ENCODE measurements at regions not wholly inside any gene's neighbourhood (a gene's known extent, or its start where the extent isn't known, plus 50 kb on each side); places are given as distances from the start of the nearest gene placed in this dataset.

DNA sequence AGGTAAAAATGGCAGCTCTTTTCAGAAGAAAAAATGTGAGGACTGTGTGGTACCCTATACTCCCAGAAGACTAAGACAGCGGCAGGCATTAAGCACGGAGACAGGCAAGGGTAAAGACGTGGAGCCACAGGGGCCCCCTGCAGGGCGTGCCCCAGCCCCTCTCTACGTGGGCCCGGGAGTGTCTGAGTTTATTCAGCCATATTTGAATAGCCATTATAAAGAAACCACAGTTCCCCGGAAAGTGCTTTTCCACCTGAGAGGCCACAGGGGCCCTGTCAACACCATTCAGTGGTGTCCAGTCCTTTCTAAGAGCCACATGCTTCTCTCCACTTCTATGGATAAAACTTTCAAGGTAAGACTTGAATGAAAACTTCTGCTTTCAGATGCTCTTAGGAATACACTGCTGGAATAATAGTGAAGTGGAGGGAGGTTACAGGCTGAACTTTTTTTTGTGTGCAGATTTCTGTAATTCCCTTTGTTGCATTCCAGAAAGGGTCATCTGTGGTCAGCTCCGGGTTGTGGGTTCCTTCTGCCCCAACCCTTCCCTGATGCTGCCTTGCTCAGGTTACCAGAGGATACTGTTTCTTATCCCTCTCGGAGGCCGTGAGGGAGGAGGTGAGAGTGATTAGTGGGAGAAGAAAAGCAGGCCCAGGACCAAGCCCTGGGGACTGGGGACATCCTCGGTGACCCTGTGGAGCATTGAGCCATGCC, 58.4 kb downstream of the SLC25A47 start:
- in situ Hi-C loops (cut with MboI; ENCODE audit: low sequenced_read_pairs), result loop anchor here (10.0 kb wide), 1 partner anchor 263 kb away; no protein-coding TSS in a partner anchor

DNA sequence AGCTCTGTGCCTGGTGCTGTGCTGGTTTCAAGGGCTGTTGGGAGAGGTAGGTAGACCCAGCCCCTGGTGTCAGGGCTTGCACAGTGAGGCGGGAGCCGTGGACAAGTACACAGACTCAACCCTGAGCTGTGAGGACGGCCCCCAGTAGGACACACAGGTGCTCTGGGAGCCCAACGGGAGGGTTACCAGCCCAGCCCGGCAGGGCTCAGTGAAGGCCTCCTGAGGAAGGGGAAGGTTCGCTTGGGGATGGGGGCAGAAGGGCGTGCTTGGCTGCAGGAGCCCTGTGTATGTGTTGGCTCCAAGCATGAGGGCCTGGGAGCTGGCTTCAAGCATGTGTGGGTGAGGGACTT, 58.9 kb downstream of the SLC25A47 start:
- in situ Hi-C loops (cut with MboI; ENCODE audit: low sequenced_read_pairs), result loop anchor here (10.0 kb wide), 1 partner anchor 263 kb away; no protein-coding TSS in a partner anchor

DNA sequence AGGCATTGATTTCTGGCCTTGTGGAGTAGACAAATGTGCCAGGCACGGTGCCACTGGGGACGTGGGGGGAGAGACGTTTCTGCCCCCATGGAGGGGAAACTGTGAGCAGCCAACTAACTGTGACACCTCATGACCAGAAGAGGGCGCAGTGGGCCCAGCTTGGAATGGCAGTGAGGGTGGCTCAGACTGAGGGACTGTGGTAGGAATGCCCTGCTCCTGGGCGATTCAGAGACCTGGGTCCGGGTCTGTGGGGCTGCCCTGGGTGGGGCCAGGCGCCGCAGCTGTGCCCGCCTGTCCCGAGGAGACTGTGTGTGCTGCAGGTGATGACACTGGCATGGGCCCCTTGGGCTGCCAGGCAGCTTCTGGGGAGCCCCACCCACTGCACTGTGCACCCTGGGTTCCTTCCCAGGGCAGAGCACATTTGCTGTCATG, 60.6 kb downstream of the SLC25A47 start:
- in situ Hi-C loops (cut with MboI; ENCODE audit: low sequenced_read_pairs), result loop anchor here (10.0 kb wide), 1 partner anchor 261 kb away; no protein-coding TSS in a partner anchor

DNA sequence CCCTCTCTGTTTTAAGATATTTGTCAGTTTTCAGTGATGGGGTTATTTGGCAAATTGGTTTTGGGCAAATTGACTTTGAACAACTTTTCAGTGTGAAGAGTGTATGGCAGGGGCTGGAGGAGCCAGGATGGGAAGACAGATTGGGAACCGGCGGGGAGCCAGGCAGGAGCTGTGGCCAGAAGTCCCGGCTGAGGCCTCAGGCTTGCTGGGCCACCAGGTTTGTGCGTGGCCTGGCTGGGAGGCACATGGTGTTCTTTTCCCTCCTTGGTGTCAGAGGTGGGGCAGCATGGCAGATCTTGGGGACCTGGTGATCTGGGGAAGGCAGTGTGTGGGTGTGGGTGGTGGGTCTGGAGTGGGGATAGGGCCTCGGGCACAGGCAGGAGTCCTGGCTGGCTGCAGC, 61.1 kb downstream of the SLC25A47 start:
- in situ Hi-C loops (cut with MboI; ENCODE audit: low sequenced_read_pairs), result loop anchor here (10.0 kb wide), 1 partner anchor 261 kb away; no protein-coding TSS in a partner anchor

DNA sequence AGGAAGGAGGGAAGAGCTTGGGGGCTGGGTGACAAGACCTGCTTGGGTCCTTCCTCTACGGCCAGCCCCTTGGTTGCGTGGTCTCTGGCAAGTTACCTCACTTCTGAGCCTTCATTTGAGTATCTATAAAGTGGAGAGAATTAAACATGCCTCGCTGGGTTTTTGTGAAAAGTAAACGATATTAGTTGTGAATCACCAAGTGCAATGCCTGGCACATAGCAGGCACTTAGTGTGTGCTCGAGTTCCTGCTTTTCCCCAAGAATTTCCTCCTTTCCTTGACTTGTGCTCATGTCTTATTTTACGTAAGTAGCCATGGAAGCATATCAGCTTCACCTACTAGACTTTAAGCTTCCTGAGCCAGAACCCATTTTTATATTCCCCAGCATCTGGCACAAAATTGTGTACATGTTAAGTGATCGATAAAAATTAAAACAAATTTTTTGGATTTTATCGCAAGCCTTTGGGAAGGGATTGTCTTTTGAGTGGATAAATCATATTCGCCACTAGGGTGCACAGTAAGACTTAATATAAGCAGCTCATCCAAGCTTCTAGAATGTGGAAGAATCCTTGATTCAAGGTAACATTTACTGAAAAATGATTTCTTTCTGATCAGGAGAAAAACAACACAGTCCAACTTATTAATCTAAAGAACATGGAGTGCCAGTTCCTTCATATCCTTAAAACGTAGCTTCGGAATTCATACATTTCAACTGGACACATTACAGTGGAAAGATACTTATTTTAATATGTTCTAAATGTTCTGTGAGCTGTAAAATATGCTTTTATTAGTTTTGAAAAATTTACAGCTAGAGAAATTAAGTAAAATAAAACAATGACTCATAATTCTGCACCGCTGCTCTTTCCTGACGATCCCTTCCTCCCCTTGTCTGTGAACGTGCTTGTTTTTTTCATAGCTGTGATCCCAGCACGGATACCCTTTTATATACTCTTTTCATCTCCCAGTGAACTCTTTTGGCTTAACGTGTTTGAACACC, 62.0 kb downstream of the SLC25A47 start:
- in situ Hi-C loops (cut with MboI; ENCODE audit: low sequenced_read_pairs), result loop anchor here (10.0 kb wide), 1 partner anchor 260 kb away; no protein-coding TSS in a partner anchor

DNA sequence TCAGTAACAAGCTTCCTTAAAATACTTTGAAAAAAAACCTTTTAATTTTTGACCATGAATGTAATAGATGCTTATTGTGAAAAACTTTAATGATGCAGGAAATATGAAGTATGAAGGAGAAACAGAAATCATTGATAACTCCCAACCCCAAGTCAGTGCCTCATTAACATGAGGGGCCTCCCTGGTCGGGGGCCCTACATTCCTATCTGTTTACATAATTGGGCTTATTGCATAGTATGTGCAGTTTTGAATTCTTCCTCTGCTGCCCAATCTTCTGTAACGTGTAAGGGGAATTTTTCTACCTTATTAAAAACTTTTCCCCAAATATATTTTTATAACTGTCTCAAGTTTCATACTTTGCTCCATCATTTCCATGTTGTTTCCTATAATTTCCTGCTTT, 63.0 kb downstream of the SLC25A47 start:
- in situ Hi-C loops (cut with MboI; ENCODE audit: low sequenced_read_pairs), result loop anchor here (10.0 kb wide), 1 partner anchor 259 kb away; no protein-coding TSS in a partner anchor

DNA sequence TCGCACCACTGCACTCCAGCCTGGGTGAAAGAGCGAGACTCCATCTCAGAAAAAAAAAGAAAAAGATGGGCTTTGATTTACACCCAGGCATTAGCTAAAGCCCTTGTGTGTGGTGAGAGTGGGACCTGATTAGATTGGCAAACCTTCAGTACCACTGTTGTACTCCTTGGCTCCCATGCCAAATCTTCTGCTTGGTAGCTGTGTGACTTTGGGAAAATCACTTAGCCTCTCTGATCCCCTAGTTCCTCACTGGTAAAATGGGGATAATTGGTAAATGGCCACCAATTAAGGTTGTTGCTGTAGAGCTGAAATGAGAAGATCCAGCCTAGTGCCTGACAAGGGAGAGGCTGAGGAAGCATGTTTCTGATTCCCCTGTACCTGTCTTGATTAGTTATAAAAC, 63.7 kb downstream of the SLC25A47 start:
- in situ Hi-C loops (cut with MboI; ENCODE audit: low sequenced_read_pairs), result loop anchor here (10.0 kb wide), 1 partner anchor 258 kb away; no protein-coding TSS in a partner anchor

DNA sequence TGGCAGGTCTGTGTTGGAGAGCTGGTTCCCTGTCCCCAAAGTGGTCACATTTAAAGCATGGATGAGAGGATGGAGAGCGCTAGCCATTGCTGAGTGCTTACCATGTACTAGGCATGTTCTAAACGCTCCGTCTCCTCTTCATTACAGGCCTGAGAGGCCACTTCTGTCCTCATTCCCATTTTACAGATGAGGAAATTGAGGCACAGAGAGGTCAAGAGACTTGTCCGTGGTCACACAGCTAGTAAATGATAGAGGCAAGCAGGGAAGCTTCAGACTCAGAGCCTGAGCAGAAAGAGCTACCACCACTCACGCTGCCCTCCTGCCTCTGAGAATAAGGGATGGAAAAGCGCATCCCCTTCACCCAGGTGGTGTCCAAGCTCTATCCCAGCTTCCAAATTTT, 64.3 kb downstream of the SLC25A47 start:
- in situ Hi-C loops (cut with MboI; ENCODE audit: low sequenced_read_pairs), result loop anchor here (10.0 kb wide), 1 partner anchor 257 kb away; no protein-coding TSS in a partner anchor

DNA sequence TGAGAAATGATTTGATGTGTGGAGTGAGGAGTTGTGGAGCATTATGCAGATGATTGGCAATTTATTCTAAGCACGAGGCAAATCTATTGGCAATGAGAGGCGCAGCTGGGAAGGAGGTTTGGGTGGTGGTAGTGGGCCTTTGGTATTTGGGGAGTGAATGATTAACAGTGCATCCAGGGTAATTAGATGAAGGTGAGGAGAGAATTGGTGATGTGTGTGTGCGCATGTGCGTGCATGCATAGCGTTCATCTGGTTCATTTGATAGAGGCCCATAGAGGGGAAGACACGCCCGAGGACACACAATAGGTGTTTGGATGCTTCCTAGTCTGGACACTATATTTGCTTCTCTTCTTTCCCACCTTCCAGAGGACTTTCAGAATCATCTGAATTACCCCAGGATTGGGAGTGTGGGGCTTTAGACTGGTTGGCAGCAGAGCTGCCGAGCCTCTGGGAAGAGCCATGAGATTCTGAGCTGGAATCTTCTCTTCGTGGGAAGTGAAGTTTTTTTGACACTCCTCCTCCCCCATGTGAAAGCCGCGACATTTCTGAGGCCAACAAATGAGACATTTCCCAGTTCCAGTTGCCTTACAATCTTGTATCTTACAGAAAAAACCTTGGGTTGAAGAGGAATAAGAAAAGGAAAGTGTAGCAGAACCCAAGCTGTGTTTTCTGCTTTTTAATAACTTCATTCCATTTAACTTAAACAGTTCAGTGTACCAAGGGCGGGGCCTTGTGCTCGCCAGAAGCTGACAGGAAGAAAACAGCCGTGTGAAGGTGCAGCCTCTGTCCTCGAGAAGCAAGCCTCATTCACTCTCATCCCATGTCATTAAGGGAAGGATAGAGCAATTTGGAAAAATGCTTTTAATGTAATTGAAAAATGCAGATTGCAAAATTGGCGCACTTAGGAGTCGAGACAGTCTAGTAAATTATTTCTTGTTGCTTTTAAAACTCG, 65.2 kb downstream of the SLC25A47 start:
- in situ Hi-C loops (cut with MboI; ENCODE audit: low sequenced_read_pairs), result loop anchor here (10.0 kb wide), 1 partner anchor 256 kb away; no protein-coding TSS in a partner anchor

DNA sequence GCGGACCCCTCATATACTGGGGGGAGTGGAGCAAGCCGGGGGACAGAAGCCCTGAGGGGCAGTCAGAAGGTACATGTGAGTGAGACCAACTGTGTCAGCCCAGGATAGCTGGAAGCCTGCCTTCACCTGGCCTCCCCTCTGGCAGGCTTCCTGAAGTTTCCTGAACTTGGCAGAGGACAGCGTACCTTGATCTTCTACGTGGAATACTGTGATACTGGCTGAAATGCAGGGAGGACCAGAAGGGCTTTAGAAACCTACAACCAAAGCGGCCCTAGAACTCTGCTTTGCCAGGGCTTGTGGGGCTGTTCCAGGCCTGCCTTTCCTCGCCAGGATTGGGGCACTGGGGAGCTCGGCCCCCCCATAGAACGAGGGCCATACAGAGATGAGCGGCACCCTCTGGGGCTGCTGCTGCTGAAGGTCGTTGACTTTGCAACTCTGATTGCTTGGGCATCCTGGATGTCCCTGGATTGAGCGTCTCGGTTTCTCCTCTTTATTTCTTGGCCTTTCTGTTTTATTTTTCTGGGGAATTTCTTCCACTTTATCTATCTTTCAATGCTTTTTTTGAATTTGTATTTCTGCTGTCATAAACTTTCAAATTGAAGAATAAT, 66.5 kb downstream of the SLC25A47 start:
- in situ Hi-C loops (cut with MboI; ENCODE audit: low sequenced_read_pairs), result loop anchor here (10.0 kb wide), 1 partner anchor 255 kb away; no protein-coding TSS in a partner anchor

DNA sequence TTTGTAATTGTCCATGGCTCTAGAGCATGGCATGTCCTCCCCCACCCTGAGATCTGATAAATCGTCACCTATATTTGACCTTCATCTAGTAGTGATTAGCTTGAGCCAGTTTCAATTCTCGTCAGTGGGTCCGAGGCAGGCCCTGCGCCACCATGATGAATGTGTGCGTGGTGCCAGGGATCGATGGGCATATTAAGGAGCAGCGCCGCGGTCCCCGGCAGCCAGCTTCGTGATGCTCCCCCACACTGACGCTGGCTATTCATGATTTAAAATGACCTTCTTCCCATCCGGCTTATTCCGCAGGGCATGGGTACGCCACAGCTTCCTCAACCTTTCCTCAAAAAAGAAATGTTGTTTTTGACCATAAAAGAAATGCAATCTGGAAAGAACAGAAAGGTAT, 68.0 kb downstream of the SLC25A47 start:
- in situ Hi-C loops (cut with MboI; ENCODE audit: low sequenced_read_pairs), result no loop called here

DNA sequence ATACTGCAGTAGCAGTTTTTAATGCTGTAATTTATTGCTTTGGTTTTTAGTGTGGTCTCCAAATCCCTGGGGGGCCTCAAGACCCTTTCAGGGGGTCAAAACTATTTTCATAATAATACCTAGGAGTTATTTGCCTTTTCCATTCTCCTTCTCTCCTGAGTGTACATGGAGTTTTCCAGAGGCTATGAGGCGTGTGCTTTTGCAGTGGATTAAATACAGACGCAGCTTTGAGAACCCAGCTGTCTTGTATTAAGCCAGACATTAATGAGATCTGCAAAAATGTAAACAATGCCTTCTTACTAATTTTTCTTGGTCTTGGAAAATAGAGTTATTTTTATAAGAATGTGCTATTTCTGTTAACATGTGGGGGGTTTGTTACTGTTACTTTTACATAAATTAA, 68.6 kb downstream of the SLC25A47 start:
- in situ Hi-C loops (cut with MboI; ENCODE audit: low sequenced_read_pairs), result no loop called here

DNA sequence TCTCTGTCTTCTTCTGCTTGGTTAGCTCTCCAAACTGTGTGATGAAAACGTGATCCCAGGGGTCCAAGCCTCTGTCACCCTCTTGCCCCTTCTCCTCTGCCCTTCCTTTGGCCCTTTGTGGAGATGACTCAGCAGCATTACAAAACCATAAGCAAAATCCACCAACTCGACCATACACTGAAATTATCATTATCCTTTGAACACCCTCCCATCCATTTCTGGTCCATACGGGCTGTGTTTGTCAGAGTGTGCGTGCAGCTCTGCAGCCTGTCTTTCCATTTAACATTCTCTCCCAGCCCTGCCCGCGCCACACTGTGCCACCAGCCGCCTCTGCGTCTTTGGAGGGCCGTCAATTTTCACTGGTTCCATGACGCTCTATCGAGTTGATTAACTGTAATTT, 69.2 kb downstream of the SLC25A47 start:
- in situ Hi-C loops (cut with MboI; ENCODE audit: low sequenced_read_pairs), result no loop called here

DNA sequence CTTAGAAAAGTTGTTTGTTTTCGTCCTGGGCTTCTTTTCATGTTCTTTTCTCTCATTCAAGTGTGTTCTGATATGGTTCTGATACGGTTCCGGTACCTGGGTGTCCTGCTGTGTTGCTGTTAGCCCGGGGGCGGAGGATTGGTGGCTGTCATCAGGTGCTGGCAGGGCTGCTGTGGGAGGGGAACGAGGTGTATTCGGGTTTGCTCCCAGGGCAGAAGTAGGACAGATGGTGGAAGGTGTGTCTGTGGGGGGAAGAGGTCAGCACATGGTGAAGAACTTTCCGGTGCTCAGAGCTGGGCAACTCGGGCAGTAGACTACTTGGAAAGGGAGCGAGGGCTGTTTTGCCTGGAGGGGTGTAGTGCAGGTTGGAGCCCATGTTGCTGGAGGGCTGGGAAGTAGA, 70.2 kb downstream of the SLC25A47 start:
- in situ Hi-C loops (cut with MboI; ENCODE audit: low sequenced_read_pairs), result no loop called here

DNA sequence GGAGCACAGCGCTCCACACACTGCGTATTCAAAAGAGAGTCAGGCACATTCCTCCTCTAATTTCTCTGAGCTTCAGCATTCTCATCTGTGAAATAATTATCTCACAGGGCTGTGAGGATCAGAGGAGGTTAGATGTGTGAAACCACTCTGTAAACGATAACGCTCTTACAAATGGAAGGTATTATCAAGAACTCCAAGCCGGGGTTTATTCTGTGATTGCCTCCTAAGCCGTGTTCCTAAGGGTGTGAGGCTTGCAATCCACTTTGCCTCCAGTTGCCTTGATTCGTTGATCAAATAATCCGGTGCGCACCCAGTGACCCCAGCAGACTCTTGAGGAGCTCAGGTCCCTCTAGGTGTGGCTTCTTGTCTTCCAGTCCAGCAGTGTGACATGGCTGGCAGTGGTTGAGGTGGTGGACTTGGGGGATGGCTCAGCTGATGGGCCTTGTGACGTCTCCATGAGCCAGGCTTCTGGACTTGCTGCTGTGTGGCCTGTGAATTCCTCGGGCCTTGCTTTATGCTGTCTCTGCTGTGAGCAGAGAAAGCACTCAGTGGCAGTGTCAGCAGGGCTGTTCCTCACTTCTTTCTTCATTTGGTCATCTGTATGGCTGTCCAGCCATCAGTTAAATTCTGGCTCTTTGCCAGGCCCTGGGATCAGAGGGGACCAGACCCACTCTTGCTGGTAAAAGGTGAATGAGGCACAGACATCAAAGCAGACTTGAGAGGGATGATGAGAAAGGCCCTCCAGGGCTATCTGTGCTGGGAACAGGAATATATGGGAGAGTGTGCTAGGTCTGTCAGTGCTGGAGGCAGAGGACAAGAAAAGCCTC, 71.0 kb downstream of the SLC25A47 start:
- in situ Hi-C loops (cut with MboI; ENCODE audit: low sequenced_read_pairs), result no loop called here

DNA sequence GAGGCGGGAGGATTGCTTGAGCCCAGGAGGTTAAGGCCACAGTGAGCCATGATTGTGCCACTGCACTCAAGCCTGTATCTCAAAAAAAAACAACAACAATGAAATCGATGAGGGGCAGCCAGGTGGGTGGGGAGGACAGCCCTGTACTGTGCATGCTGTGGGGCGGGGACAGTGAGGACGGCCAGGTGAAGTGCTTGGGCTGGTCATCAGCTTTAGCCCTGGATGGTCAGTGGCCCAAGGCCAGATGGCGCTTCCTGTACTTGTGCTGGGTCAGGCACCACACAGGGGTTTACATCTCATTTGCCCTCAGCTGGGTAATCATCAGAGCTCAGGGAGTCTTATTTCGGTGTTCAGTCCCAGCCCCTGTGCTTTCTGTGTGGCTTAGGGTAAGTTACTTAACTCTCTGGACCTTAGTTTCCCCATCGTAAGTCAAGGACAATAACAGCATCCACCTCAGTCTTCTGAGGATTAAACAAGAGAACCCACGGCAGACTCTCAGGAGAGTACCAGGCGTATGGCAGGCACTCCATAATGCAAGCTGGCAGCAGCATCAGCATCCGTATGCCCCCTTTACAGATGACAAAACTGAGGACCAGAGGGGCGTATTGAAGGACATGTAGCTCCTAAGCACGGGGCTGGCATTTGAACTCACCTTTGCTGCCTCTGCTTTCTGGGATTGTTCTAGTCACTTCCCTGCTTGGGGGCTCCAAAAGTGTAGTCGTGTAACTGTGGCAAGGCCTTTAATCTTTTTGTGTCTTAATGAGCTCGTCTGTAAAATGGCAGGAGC, 71.9 kb downstream of the SLC25A47 start:
- in situ Hi-C loops (cut with MboI; ENCODE audit: low sequenced_read_pairs), result no loop called here

DNA sequence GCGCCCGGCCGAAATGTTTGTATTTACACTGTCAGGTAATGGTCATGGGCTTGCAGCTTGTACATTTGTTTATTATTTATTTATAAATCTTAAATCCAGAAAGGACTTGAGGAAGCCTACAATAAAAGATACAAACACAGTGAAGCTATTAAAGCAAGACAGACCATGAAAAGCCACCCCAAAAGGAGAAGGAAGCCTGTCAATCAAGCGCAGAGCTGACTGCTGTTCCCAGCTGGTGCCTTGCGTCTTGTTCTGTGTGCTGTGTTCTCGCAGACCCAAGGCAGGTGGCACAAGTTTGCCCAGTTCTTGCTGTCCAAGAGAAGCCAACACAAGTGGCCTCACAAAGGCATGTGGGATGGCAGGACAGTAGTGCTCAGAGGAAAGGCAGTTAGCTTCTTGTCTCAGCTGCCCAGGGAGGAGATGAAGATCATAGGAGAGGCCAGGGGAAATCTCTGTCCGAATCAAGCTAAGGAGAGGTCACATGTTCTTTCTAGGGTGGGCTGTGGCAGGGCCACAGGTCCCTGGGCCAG, 73.2 kb downstream of the SLC25A47 start:
- in situ Hi-C loops (cut with MboI; ENCODE audit: low sequenced_read_pairs), result no loop called here

DNA sequence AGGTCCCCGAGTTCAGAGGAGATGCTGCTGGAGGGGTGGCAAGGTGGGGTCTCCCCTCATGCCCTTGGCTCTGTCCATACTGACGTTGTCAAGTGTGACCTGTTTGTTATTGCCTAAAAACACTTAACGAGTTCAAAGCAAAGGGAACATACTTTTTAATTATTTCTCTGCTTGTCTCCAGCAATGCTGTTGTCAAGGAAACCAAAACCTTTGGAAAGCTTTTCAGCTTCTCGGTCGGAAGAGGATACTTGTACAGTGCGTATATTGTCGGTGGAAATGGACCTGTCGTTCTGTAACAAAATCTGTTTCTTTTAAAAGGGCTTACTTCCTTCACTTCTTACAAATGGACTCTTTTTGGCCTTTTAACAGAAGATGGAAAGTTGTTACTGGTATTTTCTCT, 73.9 kb downstream of the SLC25A47 start:
- in situ Hi-C loops (cut with MboI; ENCODE audit: low sequenced_read_pairs), result no loop called here

All from HL-60/S4 treated with phorbol 12-myristate 13-acetate at 8.2 ng/mL for 4 days and 3 days (cell line).